Activated T-helper 2 cell treated with anti-CD3 and anti-CD28 coated beads, Interferon-gamma antibody, Interleukin-2, Interleukin-4, amounts not matched to agents 10 μg/mL and 5 μg/mL and 100 μg/mL, durations not matched to agents 14 hours and 24 hours and 36 hours (primary cell): ENCODE measurements at regions not wholly inside any gene's neighbourhood (a gene's known extent, or its start where the extent isn't known, plus 50 kb on each side); places are given as distances from the start of the nearest gene placed in this dataset.
A peak's percentile ranks its signal among the peaks of the same experiment; 100 is the strongest.
"Not testable (repeated sequence)": the region's sequence is repeated elsewhere in the genome, so short reads cannot be mapped to it uniquely, and the experiment has no call there.

ENCODE experiments used
- DNase-seq: peaks from one replicate; pipeline ENCODE4 v3.0.0; 2021; ENCODE audit warnings: low spot score
- H3K27ac Mint-ChIP-seq: one replicate; pipeline ENCODE4 v1.8.0; 2021; ENCODE audit warnings: mixed read lengths
- H3K27me3 Mint-ChIP-seq: one replicate; pipeline ENCODE4 v1.8.0; 2021; ENCODE audit warnings: low read depth, mixed read lengths
- H3K36me3 Mint-ChIP-seq: one replicate; pipeline ENCODE4 v1.8.0; 2021; ENCODE audit warnings: low read depth, mixed read lengths
- H3K4me1 Mint-ChIP-seq: one replicate; pipeline ENCODE4 v1.8.0; 2021; ENCODE audit warnings: low read depth, mixed read lengths
- H3K4me3 Mint-ChIP-seq: one replicate; pipeline ENCODE4 v1.8.0; 2021; ENCODE audit warnings: low read depth, mild to moderate bottlenecking, moderate library complexity, mixed read lengths
- H3K9me3 Mint-ChIP-seq: one replicate; pipeline ENCODE4 v1.8.0; 2021; ENCODE audit warnings: mixed read lengths
- intact Hi-C: fragments of 100-400 bp; cut with micrococcal nuclease; formaldehyde crosslinking; loops from one replicate; pipeline ENCODE4 v1.15.1; 2023

DNA sequence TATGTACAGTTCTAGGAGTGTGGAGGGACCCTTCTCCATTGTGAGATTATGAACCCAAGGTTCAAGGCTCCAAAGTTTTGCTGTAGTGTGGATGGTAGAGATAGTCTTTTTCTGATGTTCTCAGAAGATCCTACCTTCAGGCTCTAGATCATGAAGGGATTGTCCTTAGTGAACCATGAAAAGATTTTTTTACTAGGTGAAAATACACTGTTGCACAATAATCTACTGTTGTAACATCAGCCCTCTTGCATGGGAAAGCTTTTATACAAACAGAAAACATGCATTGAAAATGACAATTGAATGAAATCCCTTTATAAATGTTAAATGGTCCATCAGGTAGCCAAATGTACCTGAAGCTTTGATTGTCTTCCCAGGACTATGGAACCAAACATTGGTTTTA is 177.8 kb downstream of the FAM76B start:
- H3K4me1 Mint-ChIP-seq = no peaks in the 10 kb centered on the region
- H3K9me3 Mint-ChIP-seq = peaks cover 3% of the 10 kb centered on the region
- H3K4me3 Mint-ChIP-seq = no peak overlapping the region
- H3K27ac Mint-ChIP-seq = no peak overlapping the region
- no peaks in the 10 kb centered on the region for H3K36me3 Mint-ChIP-seq
- intact Hi-C loops = no loop called here
- H3K27me3 Mint-ChIP-seq = no peaks in the 10 kb centered on the region
- no peak for DNase-seq

DNA sequence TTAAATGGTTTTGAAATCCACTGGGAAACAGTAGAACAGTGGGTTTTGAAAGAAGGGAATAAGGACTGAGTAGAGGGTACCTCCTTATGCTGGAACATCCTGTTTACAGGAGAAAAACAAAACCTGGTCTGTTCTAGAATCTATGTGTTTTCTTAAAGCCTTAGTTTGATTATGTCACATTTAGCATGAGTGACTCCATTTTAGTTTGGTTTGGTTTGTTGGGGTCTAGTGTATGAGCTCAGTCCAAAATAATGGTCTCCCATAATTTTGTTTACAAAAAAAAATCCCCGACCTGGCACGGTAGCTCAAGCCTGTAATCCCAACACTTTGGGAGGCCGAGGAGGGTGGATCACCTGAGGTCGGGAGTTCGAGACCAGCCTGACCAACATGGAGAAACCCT is 179.4 kb downstream of the FAM76B start:
- H3K9me3 Mint-ChIP-seq, H3K27me3 Mint-ChIP-seq, DNase-seq, H3K36me3 Mint-ChIP-seq, H3K4me1 Mint-ChIP-seq, intact Hi-C loops, H3K4me3 Mint-ChIP-seq, H3K27ac Mint-ChIP-seq: not testable (repeated sequence)

DNA sequence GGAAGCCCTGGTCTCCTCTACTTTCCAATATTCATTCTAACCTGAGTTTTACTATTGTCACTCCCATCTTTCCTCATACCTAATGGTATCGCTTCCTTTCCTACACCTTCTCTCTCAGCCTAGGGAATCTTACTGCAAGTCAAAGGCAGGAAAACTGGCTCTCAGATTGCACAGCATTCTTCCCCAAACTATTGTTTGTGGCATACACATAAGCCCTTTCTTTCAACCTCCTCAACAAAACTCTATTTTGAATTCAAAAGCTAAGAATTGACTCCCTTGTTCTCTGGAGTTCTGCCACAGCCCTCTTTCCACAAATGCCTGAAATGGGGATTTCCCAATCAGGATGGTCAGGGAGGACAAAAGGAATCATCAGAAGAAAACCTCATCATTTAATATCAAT is 181.5 kb downstream of the FAM76B start:
- Mint-ChIP-seq H3K4me1 (no peaks in the 10 kb centered on the region), H3K4me3 (no peak overlapping the region), H3K9me3 (no peaks in the 10 kb centered on the region), H3K36me3 (no peaks in the 10 kb centered on the region), H3K27me3 (no peaks in the 10 kb centered on the region), H3K27ac (no peak overlapping the region)
- DNase-seq = no peak
- intact Hi-C loops = loop anchor here (5.0 kb wide), 1 partner anchor 54 kb away; no protein-coding TSS in a partner anchor

DNA sequence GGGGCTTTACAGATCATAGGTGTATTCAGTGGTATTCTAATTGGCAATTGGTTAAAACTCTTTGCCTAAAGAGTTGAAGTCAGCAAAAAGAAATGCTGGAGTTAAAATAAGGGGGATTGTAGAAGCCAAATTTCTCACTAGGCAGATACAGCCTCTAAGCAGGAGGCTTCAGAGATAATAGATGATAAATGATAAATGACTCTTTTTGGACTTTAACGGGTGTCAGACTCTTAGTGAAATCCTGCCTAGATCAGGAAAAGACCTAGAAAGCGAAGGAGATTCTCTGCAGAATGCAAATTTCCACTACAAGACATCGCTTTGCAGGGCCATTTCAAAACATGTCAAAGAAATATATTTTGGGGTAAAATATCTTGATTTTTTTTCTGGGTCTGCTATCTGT is 182.8 kb downstream of the FAM76B start:
- H3K9me3 Mint-ChIP-seq = no peaks in the 10 kb centered on the region
- H3K4me1 Mint-ChIP-seq = no peaks in the 10 kb centered on the region
- H3K36me3 Mint-ChIP-seq = no peaks in the 10 kb centered on the region
- H3K4me3 Mint-ChIP-seq = no peak overlapping the region
- no peak for DNase-seq
- no peak overlapping the region for H3K27ac Mint-ChIP-seq
- no peaks in the 10 kb centered on the region for H3K27me3 Mint-ChIP-seq
- intact Hi-C loops = loop anchor here (5.0 kb wide), 1 partner anchor 55 kb away; no protein-coding TSS in a partner anchor

GRCh38 chr11:95605271-95605940 is 184.2 kb downstream of the FAM76B start:
- no peak for DNase-seq
- intact Hi-C loops = loop anchor here (5.0 kb wide), 1 partner anchor 57 kb away; no protein-coding TSS in a partner anchor
- Mint-ChIP-seq H3K36me3 (no peaks in the 10 kb centered on the region), H3K27me3 (no peaks in the 10 kb centered on the region), H3K4me1 (peaks cover 5% of the 10 kb centered on the region), H3K9me3 (no peaks in the 10 kb centered on the region), H3K4me3 (no peak overlapping the region), H3K27ac (no peak overlapping the region)

- intact Hi-C loops = loop anchor here (2.0 to 5.0 kb wide), 2 partner anchors 13 to 43 kb away; no protein-coding TSS in a partner anchor
- Mint-ChIP-seq H3K27me3 (no peaks in the 10 kb centered on the region), H3K36me3 (peaks cover 3% of the 10 kb centered on the region), H3K4me1 (peaks cover 21% of the 10 kb centered on the region), H3K4me3 (no peak overlapping the region), H3K9me3 (peaks cover 4% of the 10 kb centered on the region), H3K27ac (peak overlapping the region; percentile 74)
- DNase-seq = no peak
These were observed 189.5 kb downstream of the FAM76B start for GRCh38 chr11:95599959-95600586.

DNA sequence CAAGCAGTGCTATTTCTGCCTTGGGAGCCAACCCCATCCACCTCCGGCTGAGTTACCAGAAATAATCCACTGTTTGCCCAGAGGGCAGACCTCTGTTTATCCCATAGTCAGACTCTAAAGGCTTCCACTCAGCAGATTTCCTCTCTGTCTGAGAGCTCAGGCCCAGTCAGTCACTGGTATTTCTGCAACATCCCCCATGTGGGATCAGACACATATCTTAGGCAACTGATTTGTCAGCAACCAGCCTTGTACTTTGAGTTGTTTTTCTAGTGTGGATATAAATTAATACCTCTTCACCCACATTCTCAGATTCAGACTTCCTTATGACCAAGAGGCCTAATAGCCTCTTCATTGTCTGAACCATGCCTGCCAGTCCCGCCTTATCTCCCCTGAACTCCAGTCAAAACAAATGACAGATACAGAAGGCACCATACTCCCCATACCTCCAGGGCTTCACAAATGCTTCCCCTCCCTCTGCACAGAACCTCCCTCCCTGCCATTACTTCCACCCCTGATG is 193.6 kb downstream of the FAM76B start:
- Mint-ChIP-seq H3K36me3 (peaks cover 3% of the 10 kb centered on the region), H3K27ac (no peak overlapping the region), H3K4me3 (no peak overlapping the region)

DNA sequence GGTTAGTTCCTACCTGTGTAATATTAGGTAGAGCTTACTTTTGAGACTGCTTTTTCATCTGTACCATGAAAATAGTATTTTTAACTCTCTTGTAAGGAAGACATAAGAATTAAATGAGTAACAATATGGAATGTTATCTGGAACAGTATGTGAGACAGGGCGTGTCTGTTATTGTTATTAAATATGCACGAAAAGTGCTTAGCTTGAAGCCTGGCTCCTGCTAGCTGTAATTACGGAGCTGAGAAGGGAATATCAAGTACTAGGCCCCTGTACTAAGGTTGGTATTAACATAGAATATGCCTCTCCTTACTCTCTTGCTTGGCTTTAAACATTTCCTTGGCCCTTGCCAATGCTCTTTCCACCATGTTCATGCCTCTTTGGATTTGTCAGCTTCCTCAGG is 194.0 kb downstream of the FAM76B start:
- no peak overlapping the region for H3K27ac Mint-ChIP-seq
- H3K27me3 Mint-ChIP-seq = no peaks in the 10 kb centered on the region
- no peak overlapping the region for H3K4me3 Mint-ChIP-seq
- DNase-seq = no peak
- peaks cover 17% of the 10 kb centered on the region for H3K4me1 Mint-ChIP-seq
- intact Hi-C loops = no loop called here
- peaks cover 4% of the 10 kb centered on the region for H3K9me3 Mint-ChIP-seq
- H3K36me3 Mint-ChIP-seq = peaks cover 3% of the 10 kb centered on the region

More for the DNA sequence above, 193.6 kb downstream of the FAM76B start:
- Mint-ChIP-seq H3K9me3 (peaks cover 4% of the 10 kb centered on the region), H3K27me3 (no peaks in the 10 kb centered on the region), H3K4me1 (peaks cover 19% of the 10 kb centered on the region)
- intact Hi-C loops = no loop called here
- DNase-seq = no peak

GRCh38 chr11:95593111-95593510 is 196.5 kb downstream of the FAM76B start:
- H3K4me3 Mint-ChIP-seq = no peak overlapping the region
- no peak overlapping the region for H3K27ac Mint-ChIP-seq
- no peaks in the 10 kb centered on the region for H3K27me3 Mint-ChIP-seq
- intact Hi-C loops = no loop called here
- peaks cover 3% of the 10 kb centered on the region for H3K36me3 Mint-ChIP-seq
- DNase-seq = no peak
- H3K4me1 Mint-ChIP-seq = peaks cover 13% of the 10 kb centered on the region
- H3K9me3 Mint-ChIP-seq = peaks cover 4% of the 10 kb centered on the region

DNA sequence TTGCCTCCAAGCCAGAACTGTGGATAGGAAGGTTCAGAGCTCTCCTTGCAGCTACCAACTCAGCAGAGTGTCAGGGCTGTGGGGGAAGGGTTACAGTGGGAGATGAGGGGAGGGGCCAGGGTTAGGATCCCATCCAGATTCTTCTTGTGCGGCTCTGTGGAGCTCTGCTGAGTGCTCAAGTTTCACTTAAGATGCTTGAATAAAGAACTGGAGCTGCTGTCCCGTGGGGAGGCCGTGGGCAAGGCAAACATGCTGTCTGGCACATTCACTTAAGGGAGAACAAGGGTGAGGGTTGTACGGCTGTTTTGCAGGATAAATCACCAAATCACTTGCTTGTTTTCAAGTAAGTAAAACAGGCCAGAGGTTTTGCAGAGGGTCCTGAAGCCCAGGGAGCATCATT is 197.1 kb downstream of the FAM76B start:
- no peak for DNase-seq
- Mint-ChIP-seq H3K9me3 (no peaks in the 10 kb centered on the region), H3K27me3 (no peaks in the 10 kb centered on the region), H3K27ac (no peak overlapping the region), H3K4me3 (no peak overlapping the region), H3K36me3 (peaks cover 3% of the 10 kb centered on the region), H3K4me1 (peaks cover 16% of the 10 kb centered on the region)
- intact Hi-C loops = no loop called here

DNA sequence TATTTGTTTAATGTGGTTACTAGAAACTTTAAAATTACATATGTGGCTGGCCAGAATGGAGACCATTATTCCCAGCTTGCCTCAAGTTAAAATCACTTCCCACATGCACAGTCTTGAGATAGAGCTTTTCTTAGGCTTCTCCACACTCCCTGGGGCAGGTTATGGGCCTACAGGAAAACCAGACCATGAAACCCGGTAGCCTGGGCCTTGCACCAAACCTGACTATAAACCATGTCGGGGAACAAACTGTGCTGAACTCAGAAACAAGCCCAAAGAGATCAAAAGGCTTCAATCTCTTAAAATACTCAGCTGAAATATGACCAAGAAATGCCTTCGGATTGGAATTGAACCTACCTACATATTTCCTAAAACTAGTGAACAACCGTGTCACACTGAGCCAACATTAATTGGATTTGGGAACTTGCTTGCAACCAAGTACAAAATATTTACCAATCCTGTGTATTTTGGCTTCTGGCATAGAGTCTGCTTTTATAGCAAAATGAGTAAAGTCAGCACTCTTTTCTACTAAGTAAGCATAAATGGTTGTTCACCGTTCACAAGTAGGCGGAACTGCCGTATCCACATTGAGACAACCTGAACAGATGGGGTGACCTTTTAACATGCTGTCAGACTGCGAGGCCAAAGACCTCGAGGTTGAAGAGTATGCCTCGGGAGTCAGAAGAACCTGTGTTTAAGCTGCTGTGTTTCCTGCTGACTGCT is 199.5 kb downstream of the FAM76B start:
- no peak overlapping the region for H3K27ac Mint-ChIP-seq
- intact Hi-C loops = loop anchor here (10.0 kb wide), 1 partner anchor 245 kb away; no protein-coding TSS in a partner anchor
- DNase-seq = no peak
- no peaks in the 10 kb centered on the region for H3K36me3 Mint-ChIP-seq
- no peaks in the 10 kb centered on the region for H3K9me3 Mint-ChIP-seq
- no peak overlapping the region for H3K4me3 Mint-ChIP-seq
- H3K4me1 Mint-ChIP-seq = peaks cover 19% of the 10 kb centered on the region
- no peaks in the 10 kb centered on the region for H3K27me3 Mint-ChIP-seq

- no peak overlapping the region for H3K4me3 Mint-ChIP-seq
- DNase-seq = no peak
- H3K9me3 Mint-ChIP-seq = no peaks in the 10 kb centered on the region
- no peaks in the 10 kb centered on the region for H3K36me3 Mint-ChIP-seq
- intact Hi-C loops = loop anchor here (10.0 kb wide), 1 partner anchor 244 kb away; no protein-coding TSS in a partner anchor
- peaks cover 24% of the 10 kb centered on the region for H3K4me1 Mint-ChIP-seq
- peak overlapping the region; percentile 19 for H3K27ac Mint-ChIP-seq
- no peaks in the 10 kb centered on the region for H3K27me3 Mint-ChIP-seq
These were observed 200.8 kb downstream of the FAM76B start for GRCh38 chr11:95588821-95589220.
